ENCODE measurements at regions not wholly inside any gene's neighbourhood (a gene's known extent, or its start where the extent isn't known, plus 50 kb on each side); places are given as distances from the start of the nearest gene placed in this dataset.
"Not testable (repeated sequence)": the region's sequence is repeated elsewhere in the genome, so short reads cannot be mapped to it uniquely, and the experiment has no call there.

- Histone ChIP-seq H3K27me3 (no peaks in the 10 kb centered on the region), H3K4me1 (ENCODE audit: control insufficient read depth in 1 of 2, insufficient read depth in 1 of 2, low read depth in 1 of 2, low read length in 1 of 2) (no peaks in the 10 kb centered on the region), H3K36me3 (no peaks in the 10 kb centered on the region), H3K27ac (no peak overlapping the region), H3K4me3 (ENCODE audit: low read depth in 1 of 2, low read length in 1 of 2) (no peak overlapping the region), H3K9me3 (no peaks in the 10 kb centered on the region)
- TF ChIP-seq, protein P1, sequence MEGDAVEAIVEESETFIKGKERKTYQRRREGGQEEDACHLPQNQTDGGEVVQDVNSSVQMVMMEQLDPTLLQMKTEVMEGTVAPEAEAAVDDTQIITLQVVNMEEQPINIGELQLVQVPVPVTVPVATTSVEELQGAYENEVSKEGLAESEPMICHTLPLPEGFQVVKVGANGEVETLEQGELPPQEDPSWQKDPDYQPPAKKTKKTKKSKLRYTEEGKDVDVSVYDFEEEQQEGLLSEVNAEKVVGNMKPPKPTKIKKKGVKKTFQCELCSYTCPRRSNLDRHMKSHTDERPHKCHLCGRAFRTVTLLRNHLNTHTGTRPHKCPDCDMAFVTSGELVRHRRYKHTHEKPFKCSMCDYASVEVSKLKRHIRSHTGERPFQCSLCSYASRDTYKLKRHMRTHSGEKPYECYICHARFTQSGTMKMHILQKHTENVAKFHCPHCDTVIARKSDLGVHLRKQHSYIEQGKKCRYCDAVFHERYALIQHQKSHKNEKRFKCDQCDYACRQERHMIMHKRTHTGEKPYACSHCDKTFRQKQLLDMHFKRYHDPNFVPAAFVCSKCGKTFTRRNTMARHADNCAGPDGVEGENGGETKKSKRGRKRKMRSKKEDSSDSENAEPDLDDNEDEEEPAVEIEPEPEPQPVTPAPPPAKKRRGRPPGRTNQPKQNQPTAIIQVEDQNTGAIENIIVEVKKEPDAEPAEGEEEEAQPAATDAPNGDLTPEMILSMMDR (IDR thresholded peaks at IDR 0.05) = no peak
Observed at GRCh38 chr6:126890055-126890454, 228.4 kb upstream of the RSPO3 start.

DNA sequence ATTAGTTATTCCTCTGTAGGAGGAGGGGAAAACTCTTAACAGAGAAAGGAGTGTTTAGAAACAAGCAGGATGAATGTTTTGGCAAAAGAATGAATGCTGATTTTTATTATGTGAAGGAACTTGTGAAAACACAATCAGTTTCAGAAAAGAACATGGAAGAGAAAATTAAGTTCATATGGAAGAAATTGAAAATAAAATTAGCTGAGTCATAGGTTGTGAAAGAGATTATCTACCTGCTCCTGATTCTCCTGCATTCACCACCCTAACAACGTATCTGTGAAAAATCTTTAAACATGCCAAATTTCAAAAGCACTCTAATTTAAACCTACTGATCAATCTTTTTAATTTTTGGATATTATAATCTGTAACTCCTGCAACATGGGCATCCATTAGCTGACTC lies 227.3 kb upstream of the RSPO3 start:
- Histone ChIP-seq H3K27me3 (no peaks in the 10 kb centered on the region), H3K9me3 (no peaks in the 10 kb centered on the region), H3K36me3 (no peaks in the 10 kb centered on the region), H3K4me1 (ENCODE audit: control insufficient read depth in 1 of 2, insufficient read depth in 1 of 2, low read depth in 1 of 2, low read length in 1 of 2) (no peaks in the 10 kb centered on the region), H3K27ac (no peak overlapping the region), H3K4me3 (ENCODE audit: low read depth in 1 of 2, low read length in 1 of 2) (no peak overlapping the region)
- TF ChIP-seq, protein P1 (IDR thresholded peaks at IDR 0.05) = no peak

GRCh38 chr6:126892869-126893268 lies 225.6 kb upstream of the RSPO3 start:
- H3K4me1 ChIP-seq (ENCODE audit: control insufficient read depth in 1 of 2, insufficient read depth in 1 of 2, low read depth in 1 of 2, low read length in 1 of 2); H3K4me3 ChIP-seq (ENCODE audit: low read depth in 1 of 2, low read length in 1 of 2); H3K36me3 ChIP-seq; H3K9me3 ChIP-seq; H3K27ac ChIP-seq; H3K27me3 ChIP-seq: not testable (repeated sequence)

- no peaks in the 10 kb centered on the region for H3K27me3 ChIP-seq
- no peak overlapping the region for H3K27ac ChIP-seq
- no peak overlapping the region for H3K4me3 ChIP-seq (ENCODE audit: low read depth in 1 of 2, low read length in 1 of 2)
- no peaks in the 10 kb centered on the region for H3K9me3 ChIP-seq
- no peaks in the 10 kb centered on the region for H3K36me3 ChIP-seq
- H3K4me1 ChIP-seq (ENCODE audit: control insufficient read depth in 1 of 2, insufficient read depth in 1 of 2, low read depth in 1 of 2, low read length in 1 of 2) = no peaks in the 10 kb centered on the region
- TF ChIP-seq, protein P1 (IDR thresholded peaks at IDR 0.05) = no peak
Observed at GRCh38 chr6:126897758-126898157, 220.7 kb upstream of the RSPO3 start.

- no peak overlapping the region for H3K4me3 ChIP-seq (ENCODE audit: low read depth in 1 of 2, low read length in 1 of 2)
- H3K4me1 ChIP-seq (ENCODE audit: control insufficient read depth in 1 of 2, insufficient read depth in 1 of 2, low read depth in 1 of 2, low read length in 1 of 2) = no peaks in the 10 kb centered on the region
- TF ChIP-seq, protein P1 (IDR thresholded peaks at IDR 0.05) = no peak
- no peaks in the 10 kb centered on the region for H3K9me3 ChIP-seq
- no peak overlapping the region for H3K27ac ChIP-seq
- no peaks in the 10 kb centered on the region for H3K27me3 ChIP-seq
- no peaks in the 10 kb centered on the region for H3K36me3 ChIP-seq
Observed at GRCh38 chr6:126904176-126904575, 214.3 kb upstream of the RSPO3 start.

- TF ChIP-seq, protein P1 (IDR thresholded peaks at IDR 0.05) = no peak
- H3K4me1 ChIP-seq (ENCODE audit: control insufficient read depth in 1 of 2, insufficient read depth in 1 of 2, low read depth in 1 of 2, low read length in 1 of 2) = no peaks in the 10 kb centered on the region
- no peaks in the 10 kb centered on the region for H3K9me3 ChIP-seq
- H3K4me3 ChIP-seq (ENCODE audit: low read depth in 1 of 2, low read length in 1 of 2) = no peak overlapping the region
- H3K27ac ChIP-seq = no peak overlapping the region
- no peaks in the 10 kb centered on the region for H3K27me3 ChIP-seq
- H3K36me3 ChIP-seq = no peaks in the 10 kb centered on the region
Observed at GRCh38 chr6:126905917-126906316, 212.6 kb upstream of the RSPO3 start.

Measured in neutrophil (primary cell).